NCI-H510A treated with DMSO at 0.1 percent for 48 hours (cell line): ENCODE measurements at regions not wholly inside any gene's neighbourhood (a gene's known extent, or its start where the extent isn't known, plus 50 kb on each side); places are given as distances from the start of the nearest gene placed in this dataset.

ENCODE experiments used
- DNase-seq: peaks from one replicate; lab custom pipeline; 2025; lab: John Stamatoyannopoulos, UW

DNA sequence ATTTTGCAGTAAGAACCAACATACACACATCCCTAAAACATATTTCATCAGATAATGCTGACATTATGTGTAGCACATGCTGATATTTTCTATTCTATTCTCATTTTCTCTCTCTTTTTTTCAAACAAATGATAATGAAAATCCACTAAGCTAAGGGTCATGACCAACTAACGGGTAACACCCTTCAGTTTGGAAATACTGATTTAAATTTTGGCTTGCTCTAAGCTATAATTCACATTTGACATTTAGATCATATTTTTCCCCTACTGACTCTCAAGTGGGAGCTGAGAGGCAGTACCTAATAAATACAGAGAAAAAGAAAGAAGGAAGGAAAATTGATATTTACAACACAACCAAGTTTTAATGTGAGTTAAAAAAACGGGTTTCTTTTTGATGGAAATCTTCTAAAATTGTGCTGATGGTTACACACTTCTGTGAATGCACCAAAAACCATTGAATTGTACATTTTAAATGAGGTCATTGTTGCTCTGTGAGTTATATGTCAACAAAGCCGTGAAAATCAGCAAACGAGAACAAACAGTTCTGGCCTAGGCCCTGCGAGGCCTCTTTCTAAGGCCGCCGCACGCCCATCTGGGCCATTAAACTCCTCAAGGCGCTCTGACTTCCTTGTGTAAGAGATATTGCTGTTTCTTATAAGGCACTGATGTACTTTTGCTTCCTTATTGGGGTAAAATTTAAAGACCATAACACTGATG, 124.2 kb downstream of the GALR1 start:
- DNase-seq: no peak

DNA sequence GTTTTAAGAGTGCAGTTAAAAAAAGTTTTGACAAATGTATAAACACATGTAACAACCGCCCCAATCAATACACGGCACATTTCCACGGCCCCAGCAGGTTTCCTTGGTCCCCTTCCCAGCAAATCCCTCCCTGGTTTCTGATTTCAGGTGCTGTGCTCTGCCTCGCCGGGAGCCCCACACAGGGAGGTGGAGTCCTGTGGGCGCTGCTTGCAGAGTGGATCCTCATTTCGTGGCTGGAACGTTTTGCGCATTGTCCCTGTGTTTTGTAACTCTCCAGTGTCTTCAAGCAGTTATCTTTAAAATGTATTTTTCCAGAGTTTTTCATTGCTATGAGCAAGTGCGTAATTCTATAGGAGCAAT, 124.8 kb downstream of the GALR1 start:
- DNase-seq: no peak

DNA sequence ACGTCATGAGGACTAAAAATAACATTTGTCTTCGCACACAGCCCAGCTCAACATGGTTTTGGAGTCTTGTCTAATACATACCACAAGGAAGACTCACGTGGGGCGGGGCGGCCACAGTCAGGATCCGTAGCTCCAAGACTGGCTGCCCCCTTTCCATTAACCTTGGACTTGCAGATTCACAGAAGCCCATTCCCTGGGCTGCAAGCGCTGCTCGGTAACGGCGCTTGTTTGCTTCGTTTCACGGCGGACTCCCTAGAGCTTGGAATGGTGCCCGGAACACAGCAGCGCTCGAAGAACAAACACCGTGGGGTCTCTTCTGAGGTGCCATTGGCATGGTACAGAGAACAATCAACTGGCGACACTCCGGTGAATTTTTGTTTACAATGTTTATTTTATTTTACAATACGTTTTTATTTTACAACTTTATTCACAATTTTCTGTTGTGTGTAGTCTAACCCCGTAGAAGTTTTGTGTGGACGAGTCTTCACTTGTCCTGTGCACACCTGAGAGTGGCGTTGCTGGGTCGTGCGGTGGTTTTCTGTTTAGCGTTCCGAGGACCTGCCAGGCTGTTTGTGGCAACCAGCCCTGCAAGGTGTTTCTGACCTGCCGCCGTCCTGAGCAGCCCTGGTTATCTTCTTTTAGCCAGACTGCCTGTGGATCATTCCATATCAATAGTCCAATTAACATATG, 126.5 kb downstream of the GALR1 start:
- DNase-seq: peak; percentile 81

DNA sequence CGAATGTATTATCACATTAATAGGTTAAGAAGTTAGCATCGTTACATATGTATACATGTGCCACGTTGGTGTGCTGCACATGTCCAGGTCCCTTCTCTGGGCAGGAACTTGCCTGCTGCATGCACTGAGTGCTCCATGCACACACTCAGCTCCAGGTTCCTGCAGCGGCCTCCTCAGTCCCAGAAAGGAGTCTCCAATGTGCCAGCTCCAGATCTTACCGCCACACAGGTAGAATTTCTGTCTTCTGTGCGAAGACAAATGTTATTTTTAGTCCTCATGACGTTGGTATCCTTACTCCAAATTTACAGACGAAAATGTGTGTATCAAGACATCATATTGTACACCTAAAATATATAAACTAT, 127.1 kb downstream of the GALR1 start:
- no peak for DNase-seq

DNA sequence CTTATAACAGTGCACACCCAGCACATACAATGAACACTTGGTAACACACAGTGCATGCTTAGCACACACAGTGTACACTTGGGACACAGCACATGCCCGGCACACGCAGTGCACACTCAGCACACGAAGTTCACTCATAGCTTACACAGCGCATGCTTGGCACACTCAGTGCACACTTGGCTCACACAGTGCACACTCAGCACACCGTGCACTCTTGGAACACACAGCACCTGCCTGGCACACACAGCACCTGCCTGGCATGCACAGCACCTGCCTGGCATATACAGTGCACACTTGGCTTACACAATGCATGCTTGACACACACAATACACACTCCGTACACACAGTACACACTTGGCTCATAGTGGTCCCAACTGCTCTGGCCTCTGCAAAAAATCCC, 128.2 kb downstream of the GALR1 start:
- no peak for DNase-seq

DNA sequence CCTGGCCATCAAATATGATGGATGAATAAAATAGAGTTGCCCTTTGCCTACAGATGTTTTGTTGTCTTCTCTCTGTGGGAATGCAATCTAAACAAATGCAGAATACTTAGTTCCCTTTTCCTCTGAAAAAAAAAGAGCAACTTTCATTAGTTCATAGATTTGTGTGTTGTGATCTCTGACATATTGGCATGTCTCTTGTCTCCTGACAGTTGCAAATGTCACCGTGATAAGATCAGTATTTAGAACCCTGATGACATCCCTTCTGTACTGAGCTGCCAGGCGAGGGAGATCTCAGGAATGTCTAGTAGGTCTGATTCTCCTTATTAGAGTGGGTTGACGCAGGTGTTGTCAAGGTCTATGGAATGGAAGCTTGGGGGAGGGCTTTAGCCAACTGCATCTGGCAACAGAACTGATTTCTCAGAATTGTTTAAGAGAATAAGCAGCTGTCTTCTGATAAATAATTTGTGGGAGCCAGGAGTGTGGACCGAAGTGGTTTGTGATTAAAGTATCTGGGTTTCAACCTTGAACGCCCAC, 130.4 kb downstream of the GALR1 start:
- no peak for DNase-seq

DNA sequence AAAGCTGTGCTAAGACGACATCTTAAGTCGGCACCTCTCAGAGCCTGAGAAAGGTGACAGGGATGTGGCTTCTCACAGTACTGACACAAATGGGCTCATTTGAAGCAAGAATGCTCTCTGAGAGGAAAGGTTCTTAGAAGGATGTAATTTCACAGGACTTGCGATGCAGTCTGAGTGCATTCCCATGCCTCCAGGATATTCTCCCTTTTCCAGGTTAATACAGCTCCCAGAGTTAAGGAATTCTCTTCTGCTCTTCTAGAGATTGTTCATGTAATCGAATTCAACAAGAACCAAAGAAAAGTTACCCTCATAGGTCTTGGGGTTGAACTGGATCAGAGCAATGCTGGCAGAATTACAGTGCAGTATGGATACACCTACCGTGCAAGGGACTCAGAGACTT, 131.0 kb downstream of the GALR1 start:
- no peak for DNase-seq

DNA sequence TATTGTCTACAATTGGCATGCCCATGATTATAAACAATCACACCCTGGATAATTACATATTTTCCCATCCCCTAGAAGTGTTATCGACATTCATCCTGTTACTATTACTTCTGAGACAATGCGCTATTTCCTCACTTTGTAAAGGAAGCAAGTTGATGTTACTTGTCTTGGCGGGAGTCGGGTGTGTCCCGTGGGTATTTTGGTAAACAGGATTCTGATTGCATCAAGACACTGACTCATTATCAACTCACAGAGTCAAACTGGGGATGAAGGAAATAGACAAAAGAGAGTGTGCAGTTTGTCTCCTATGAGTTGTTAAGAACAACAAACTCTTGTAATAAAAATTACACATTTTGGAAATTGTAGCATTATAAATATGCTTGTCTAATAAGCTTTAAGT, 142.7 kb downstream of the GALR1 start:
- DNase-seq: no peak

DNA sequence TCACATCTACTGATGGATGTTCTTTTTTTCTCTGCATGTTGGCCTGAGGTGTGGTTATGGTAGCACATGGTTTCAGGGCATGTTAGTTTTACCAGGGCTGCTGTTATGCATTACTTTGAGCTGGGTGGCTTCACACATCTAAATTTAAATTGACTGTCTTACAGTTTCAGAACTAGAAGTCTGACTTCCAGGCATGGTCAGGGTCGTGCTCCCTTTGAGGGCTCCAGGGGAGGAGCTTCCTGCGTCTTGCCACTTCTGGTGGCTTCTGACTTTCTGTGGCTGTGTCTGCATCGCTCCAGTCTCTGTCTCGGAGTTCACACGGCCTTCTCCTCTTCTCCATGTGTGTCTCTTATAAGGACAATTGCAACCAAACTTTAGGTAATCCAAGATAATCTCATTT, 143.9 kb downstream of the GALR1 start:
- no peak for DNase-seq

DNA sequence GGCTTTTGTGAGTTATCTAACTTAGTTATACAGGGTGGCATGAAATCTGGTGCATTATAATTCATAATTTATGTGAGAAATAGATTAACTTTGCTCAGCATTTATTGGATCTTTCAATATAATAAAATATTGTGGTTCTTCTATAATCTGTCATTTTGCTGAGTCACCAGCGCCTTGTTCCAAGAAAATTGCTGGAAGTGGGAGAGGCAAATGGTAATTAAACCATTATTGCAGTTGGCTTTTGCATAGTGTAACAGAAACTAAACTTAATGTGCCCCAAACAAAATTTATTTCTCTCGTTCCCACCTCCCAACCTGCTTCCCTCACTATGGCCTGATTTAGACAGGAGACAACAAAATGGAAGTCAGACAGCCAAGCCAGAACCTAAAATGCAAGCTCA, 146.3 kb downstream of the GALR1 start:
- no peak for DNase-seq

DNA sequence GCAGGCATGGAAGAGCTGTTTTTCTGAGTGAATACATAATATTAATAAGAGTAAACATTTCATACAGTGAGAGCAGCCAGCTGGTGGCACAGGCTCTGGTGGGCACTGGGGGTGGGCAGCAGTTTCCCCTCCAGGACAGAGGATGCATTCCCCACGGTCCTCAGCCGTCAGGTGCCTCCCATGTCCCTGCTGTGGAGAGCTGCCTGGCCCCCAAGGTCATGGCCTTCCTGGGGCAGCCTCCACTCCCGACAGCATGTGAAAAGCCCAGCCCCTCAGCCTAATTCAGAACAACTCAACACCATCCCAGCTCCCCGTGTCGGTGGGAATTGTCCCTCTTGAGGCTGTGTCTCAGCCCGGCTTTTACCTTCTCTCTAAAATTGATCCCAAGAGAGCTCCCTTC, 147.4 kb downstream of the GALR1 start:
- DNase-seq: no peak

DNA sequence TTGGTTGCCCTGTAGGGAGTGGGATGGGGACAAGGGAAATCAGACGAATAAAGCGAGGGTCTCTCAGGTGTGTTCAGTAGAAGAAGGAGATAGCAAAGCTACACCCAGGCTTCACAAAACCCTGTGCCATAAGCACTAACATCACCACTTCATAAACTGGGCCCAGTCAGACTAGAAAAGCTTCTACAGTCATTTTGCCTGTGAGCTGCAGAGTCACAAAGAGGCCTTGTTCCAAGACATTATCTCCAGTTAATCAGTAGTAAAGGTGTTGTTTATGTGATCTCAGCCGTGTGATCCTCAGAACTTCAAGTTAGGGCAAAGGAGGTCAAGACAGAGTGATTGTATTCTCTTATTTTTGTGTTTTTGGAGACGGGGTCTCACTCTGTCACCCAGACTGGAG, 148.0 kb downstream of the GALR1 start:
- no peak for DNase-seq

DNA sequence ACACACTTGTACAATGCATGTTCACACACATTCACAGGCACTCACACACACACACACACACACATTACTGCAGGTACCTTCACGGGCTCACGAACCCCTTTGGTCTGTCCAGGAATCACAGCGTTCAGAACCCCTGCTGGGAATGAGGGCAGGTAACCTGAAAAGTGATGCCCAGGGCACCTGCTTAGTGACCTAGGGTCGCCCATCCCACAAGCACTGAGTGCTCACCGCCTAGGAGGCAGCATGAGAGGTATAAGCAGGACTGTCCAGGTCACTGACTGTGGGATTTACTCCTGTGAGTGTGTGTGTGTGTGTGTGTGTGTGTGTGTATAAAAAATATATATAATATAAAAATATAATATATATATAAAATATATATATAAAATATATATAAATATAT, 150.9 kb downstream of the GALR1 start:
- no peak for DNase-seq

DNA sequence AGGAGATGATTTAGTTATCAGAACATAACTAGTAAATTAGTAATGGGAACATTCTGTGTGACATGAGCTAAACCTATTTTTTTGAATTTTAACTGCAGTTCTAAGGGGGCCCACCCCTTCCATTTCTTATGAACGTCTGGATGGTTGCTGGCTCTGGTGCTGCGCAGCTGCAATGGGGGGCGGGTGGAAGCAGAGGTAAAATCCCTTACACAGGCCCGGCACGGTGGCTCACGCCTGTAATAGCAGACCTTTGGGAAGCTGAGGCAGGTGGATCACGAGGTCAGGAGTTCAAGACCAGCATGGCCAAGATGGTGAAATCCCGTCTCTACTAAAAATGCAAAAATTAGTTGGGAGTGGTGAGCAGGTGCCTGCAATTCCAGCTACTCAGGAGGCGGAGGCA, 151.5 kb downstream of the GALR1 start:
- no peak for DNase-seq

DNA sequence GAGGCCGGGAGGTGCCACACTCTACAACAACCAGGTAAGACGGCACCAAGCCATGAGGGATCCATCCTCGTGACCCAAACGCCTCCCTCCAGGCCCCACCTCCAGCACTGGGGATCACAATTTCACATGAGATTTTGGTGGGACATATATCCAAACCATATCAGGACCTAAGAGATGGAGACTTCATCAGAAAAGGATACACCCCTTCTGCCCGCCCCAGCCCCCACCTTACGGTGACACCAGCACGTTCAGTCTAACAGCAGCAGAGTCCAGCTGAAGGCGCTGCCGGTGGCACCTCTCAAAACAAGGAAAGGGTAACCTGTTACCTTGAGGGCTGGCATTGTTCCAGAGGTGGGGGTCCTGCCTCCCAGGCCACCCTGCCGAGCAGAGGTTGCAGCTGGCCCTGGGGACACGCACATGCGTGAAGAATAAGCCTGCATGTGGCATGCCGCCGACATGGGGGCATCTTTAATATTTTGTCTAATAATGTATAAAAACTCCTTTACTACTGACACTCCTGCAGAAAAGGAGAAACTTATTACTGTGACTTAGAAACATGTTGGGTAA, 154.4 kb downstream of the GALR1 start:
- DNase-seq: no peak

DNA sequence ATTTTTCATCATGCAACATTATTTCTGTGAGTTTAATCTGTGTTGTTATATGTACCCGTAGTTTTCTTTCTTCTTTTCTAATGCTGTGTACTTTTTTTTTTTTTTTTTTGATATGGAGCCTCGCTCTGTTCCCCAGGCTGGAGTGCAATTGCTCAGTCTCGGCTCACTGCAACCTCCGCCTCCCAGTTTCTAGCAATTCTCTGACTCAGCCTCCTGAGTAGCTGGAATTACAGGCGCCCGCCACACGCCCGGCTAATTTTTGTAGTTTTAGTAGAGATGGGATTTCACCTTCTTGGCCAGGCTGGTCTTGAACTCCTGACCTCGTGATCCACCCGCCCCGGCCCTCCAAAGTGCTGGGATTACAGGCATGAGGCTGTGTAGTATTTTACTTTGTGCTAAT, 155.4 kb downstream of the GALR1 start:
- DNase-seq: no peak

DNA sequence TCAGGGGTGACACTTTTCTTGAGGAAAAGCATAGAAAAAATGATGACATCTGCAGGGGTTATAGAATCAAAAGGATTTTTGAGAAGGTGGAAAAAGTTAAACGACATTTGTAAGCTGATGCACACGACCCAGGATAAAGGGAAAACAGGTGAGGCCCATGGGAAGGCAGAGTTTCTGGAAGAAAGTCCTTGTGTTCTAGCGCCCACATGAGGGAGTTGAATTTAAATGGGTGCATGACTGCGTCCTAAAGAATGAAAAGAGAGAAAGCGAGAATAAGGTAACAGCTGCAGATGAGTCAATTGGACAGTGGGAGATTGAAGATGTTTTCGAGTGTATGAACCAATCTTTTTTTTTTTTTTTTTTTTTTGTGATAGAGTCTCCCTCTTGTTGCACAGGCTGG, 158.1 kb downstream of the GALR1 start:
- no peak for DNase-seq

DNA sequence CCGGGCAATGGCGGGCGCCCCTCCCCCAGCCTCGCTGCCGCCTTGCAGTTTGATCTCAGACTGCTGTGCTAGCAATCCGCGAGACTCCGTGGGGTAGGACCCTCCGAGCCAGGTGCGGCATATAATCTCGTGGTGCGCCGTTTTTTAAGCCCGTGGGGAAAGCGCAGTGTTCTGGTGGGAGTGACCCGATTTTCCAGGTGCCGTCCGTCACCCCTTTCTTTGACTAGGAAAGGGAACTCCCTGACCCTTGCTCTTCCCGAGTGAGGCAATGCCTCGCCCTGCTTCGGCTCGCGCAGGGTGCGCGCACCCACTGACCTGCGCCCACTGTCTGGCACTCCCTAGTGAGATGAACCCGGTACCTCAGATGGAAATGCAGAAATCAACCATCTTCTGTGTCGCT, 171.9 kb downstream of the GALR1 start:
- DNase-seq: peak; percentile 14

DNA sequence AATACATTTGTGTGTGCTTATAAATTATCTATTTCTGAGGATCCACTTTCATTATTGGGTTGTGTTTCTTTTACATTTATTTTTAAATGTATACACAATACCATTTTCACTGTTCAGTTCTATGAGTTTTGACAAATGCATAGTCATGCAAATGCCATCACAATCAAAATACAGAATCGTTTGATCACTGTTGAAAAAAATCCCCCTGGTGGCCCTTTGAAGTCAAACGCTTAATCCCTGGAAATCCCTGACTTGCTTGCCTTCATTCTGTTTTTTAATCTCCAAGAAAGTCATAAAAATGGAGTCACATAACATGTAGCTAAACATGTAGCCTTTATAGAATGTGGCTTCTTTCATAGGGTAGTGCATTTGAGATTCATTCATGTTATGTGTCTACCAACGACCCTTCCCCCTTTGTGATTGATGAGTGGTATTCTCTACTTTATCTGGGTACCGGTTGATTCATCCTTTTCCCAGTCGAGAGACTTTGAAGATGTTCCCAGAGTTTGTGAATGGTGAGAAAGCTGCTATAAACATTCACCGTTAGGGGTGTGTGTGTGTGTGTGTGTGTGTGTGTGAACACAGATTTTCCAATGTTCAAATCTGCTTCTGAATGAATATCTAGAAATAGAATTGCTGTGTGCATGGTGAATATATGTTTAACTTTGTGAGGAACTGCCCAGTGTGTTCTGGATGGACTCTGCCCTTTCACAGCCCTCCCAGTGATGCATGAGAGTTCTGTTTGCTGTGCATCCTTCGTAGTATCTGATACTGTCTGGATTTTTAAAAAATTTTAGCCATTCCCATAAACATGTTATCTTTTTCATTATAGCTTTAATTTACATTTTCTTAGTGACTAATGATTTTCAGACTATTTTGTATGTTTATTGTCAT, 173.6 kb downstream of the GALR1 start:
- peak; percentile 66 for DNase-seq

DNA sequence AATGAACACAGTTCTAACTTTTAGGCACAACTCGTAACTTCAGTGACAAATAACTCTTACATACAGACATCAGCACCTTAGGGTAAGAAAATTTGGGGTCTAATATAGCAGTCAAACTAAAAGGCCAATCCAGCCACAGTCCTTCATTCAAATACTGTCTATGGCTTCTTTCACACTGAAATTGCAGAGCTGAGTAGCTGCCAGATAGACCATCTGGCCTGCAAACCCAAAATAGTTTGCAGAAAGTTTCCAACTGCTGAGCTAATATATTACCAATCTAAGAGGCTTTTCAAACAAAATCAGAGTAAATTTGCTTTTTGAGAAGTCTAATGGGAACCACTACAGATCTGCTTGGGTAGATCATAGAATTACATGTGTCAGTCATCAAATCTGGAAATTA, 183.4 kb downstream of the GALR1 start:
- DNase-seq: no peak

DNA sequence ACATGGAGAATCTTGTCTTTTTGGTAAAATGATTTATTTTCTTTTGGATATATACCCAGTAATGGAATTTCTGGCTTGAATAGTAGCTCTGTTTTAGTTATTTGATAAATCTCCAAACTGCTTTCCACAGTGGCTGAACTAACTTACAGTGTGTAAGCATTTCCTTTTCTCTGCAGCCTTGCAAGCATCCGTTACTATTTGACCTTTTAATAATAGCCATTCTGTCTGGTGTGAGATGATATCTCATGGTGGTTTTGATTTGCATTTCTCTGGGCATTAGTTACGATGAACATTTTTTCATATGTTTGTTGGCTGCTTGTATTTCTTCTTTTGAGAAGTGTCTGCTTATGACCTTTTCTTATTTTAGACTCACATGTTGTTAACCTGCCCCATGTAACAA, 190.2 kb downstream of the GALR1 start:
- no peak for DNase-seq

DNA sequence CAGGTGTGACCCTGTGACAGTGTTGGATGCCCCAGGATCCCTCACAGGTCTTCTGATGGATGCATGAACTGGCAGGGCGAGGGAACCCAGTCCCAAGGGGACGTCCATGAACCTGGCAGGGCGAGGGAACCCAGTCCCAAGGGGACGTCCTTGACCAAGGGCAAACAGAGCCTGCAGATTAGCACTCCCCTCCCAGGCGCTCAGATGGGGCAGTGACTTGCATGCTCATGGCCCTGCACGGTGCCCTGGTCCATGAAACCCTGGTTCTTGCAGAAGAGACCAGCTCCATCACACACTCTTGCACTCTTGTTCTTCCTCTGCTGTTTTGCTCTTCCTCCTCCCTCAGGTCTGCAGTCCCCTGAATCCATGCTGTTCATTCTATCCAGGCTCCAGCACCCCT, 192.7 kb downstream of the GALR1 start:
- no peak for DNase-seq

DNA sequence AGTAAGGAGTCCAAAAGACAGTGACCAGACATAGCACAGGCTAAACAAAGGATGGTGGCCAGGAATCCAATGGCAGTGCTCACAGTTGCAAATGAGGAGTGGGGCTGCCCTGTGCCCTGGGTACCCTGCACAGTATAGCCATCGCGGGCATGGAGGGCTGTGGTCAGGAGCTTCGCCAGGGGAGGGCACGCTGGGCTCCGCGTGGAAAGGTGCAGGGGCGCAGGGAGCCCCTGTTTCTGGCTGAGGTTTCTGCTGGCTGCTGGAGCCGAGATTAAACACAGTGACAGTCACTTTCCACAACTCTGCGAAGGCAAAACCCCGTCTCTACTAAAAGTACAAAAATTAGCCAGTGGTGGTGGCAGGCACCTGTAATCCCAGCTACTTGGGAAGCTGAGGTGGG, 194.7 kb downstream of the GALR1 start:
- no peak for DNase-seq
